H9 (cell line): ENCODE measurements at regions not wholly inside any gene's neighbourhood (a gene's known extent, or its start where the extent isn't known, plus 50 kb on each side); places are given as distances from the start of the nearest gene placed in this dataset.

Experiments
- DNase-seq: peaks from one replicate; pipeline ENCODE4 v3.0.0-alpha.2; 2017
- H2AFZ ChIP-seq: one replicate; pipeline ENCODE4 v1.6.1; 2013; ENCODE audit warnings: mild to moderate bottlenecking, low read length, control low read depth, moderate library complexity
- H2AK5ac ChIP-seq: 2 replicates; pipeline ENCODE4 v1.6.1; 2013; ENCODE audit warnings: low read length, control low read depth, mixed read lengths; ENCODE audit not compliant: insufficient read length
- H2BK120ac ChIP-seq: one replicate; pipeline ENCODE4 v1.6.1; 2013; ENCODE audit warnings: low read depth, mild to moderate bottlenecking, low read length, control low read depth, inconsistent platforms; ENCODE audit not compliant: poor library complexity, severe bottlenecking
- H2BK12ac ChIP-seq: 2 replicates; pipeline ENCODE4 v1.6.1; 2013; ENCODE audit warnings: low read length, control low read depth, mixed read lengths, low read depth; ENCODE audit not compliant: insufficient read length
- H2BK15ac ChIP-seq: 2 replicates; pipeline ENCODE4 v1.6.1; 2013; ENCODE audit warnings: low read depth, low read length, control low read depth
- H2BK20ac ChIP-seq: one replicate; pipeline ENCODE4 v1.6.1; 2013; ENCODE audit warnings: low read depth, mild to moderate bottlenecking, low read length, control low read depth, inconsistent platforms; ENCODE audit not compliant: poor library complexity, severe bottlenecking
- H2BK5ac ChIP-seq: 2 replicates; pipeline ENCODE4 v1.6.1; 2013; ENCODE audit warnings: low read length, control low read depth, mixed read lengths; ENCODE audit not compliant: insufficient read length
- H3K14ac ChIP-seq: 2 replicates; pipeline ENCODE4 v1.6.1; 2013; ENCODE audit warnings: low read length, control low read depth; ENCODE audit not compliant: insufficient read depth
- H3K18ac ChIP-seq: 2 replicates; pipeline ENCODE4 v1.6.1; 2013; ENCODE audit warnings: low read depth, mild to moderate bottlenecking, mixed read lengths, low read length, control low read depth; ENCODE audit not compliant: insufficient read length
- H3K23ac ChIP-seq: 2 replicates; pipeline ENCODE4 v1.6.1; 2013; ENCODE audit warnings: low read length, control low read depth, mixed read lengths, low read depth; ENCODE audit not compliant: insufficient read length
- H3K23me2 ChIP-seq: 2 replicates; pipeline ENCODE4 v1.6.1; 2013; ENCODE audit warnings: low read depth, mild to moderate bottlenecking, mixed read lengths, low read length, control low read depth; ENCODE audit not compliant: insufficient read length, poor library complexity, severe bottlenecking
- H3K27ac ChIP-seq: 2 replicates; pipeline ENCODE4 v1.5.1; 2013; ENCODE audit warnings: low read length, control low read depth, mixed read lengths, low read depth; ENCODE audit not compliant: insufficient read length
- H3K27me3 ChIP-seq: 2 replicates; pipeline ENCODE4 v1.6.1; 2013; ENCODE audit warnings: low read length, control low read depth, inconsistent platforms; ENCODE audit not compliant: insufficient read depth
- H3K4ac ChIP-seq: 2 replicates; pipeline ENCODE4 v1.6.1; 2013; ENCODE audit warnings: low read depth, mild to moderate bottlenecking, control low read depth, inconsistent platforms, low read length, moderate library complexity
- H3K4me1 ChIP-seq: 2 replicates; pipeline ENCODE4 v1.6.1; 2013; ENCODE audit warnings: low read length, control low read depth, inconsistent platforms; ENCODE audit not compliant: insufficient read depth
- H3K4me2 ChIP-seq: 2 replicates; pipeline ENCODE4 v1.6.1; 2013; ENCODE audit warnings: low read length, control low read depth, mixed read lengths; ENCODE audit not compliant: insufficient read length, insufficient read depth
- H3K56ac ChIP-seq: 2 replicates; pipeline ENCODE4 v1.6.1; 2013; ENCODE audit warnings: low read depth, mild to moderate bottlenecking, mixed read lengths, low read length, control low read depth; ENCODE audit not compliant: insufficient read length
- H3K79me1 ChIP-seq: 2 replicates; pipeline ENCODE4 v1.6.1; 2013; ENCODE audit warnings: low read depth, mild to moderate bottlenecking, moderate library complexity, low read length, control low read depth, inconsistent platforms; ENCODE audit not compliant: insufficient read depth, poor library complexity, severe bottlenecking
- H3K79me2 ChIP-seq: 2 replicates; pipeline ENCODE4 v1.6.1; 2013; ENCODE audit warnings: low read length, control low read depth, inconsistent platforms; ENCODE audit not compliant: insufficient read depth
- H3K9ac ChIP-seq: 2 replicates; pipeline ENCODE4 v1.6.1; 2013; ENCODE audit warnings: low read length, control low read depth, mixed read lengths; ENCODE audit not compliant: insufficient read length; ENCODE audit errors: extremely low read depth
- H3K9me3 ChIP-seq: one replicate; pipeline ENCODE4 v1.6.1; 2013; ENCODE audit warnings: low read depth, low read length, inconsistent platforms; ENCODE audit not compliant: control insufficient read depth
- H3T11ph ChIP-seq: one replicate; pipeline ENCODE4 v1.6.1; 2013; ENCODE audit warnings: mild to moderate bottlenecking, low read length, control low read depth, inconsistent platforms
- H4K20me1 ChIP-seq: one replicate; pipeline ENCODE4 v1.6.1; 2013; ENCODE audit not compliant: control insufficient read depth, insufficient read length, insufficient read depth
- H4K5ac ChIP-seq: 2 replicates; pipeline ENCODE4 v1.6.1; 2013; ENCODE audit warnings: low read depth, mild to moderate bottlenecking, mixed read lengths, low read length, control low read depth; ENCODE audit not compliant: insufficient read length
- H4K8ac ChIP-seq: replicated peaks from 2 replicates; pipeline ENCODE4 v1.6.1; 2013; ENCODE audit warnings: low read length, control low read depth, mixed read lengths, low read depth; ENCODE audit not compliant: insufficient read length
- H4K91ac ChIP-seq: 2 replicates; pipeline ENCODE4 v1.6.1; 2013; ENCODE audit warnings: low read depth, mild to moderate bottlenecking, moderate library complexity, mixed read lengths, low read length, control low read depth; ENCODE audit not compliant: insufficient read length
- H3K27ac Mint-ChIP-seq, 3 experiments: 2 replicates in 2 of 3; 3 replicates in 1 of 3; pipeline ENCODE4 v1.8.0; 2020 to 2021; ENCODE audit warnings: mixed read lengths in 3 of 3, mild to moderate bottlenecking in 1 of 3, moderate library complexity in 1 of 3
- H3K27me3 Mint-ChIP-seq: 2 replicates; pipeline ENCODE4 v1.8.0; 2021; ENCODE audit warnings: low read depth, mild to moderate bottlenecking, moderate library complexity, mixed read lengths
- H3K36me3 Mint-ChIP-seq, 3 experiments: 2 replicates in 2 of 3; 3 replicates in 1 of 3; pipeline ENCODE4 v1.8.0; 2020 to 2021; ENCODE audit warnings: low read depth in 3 of 3, mixed read lengths in 3 of 3; ENCODE audit not compliant: insufficient read depth in 1 of 3
- H3K4me1 Mint-ChIP-seq, 2 experiments: 2 replicates each; pipeline ENCODE4 v1.8.0; 2020; ENCODE audit warnings: mixed read lengths in 2 of 2
- H3K4me3 Mint-ChIP-seq, 2 experiments: 2 replicates in 1 of 2; 3 replicates in 1 of 2; pipeline ENCODE4 v1.8.0; 2020 to 2021; ENCODE audit warnings: mild to moderate bottlenecking in 2 of 2, mixed read lengths in 2 of 2, moderate library complexity in 1 of 2
- H3K9me3 Mint-ChIP-seq, 2 experiments: 2 replicates in 1 of 2; 3 replicates in 1 of 2; pipeline ENCODE4 v1.8.0; 2020; ENCODE audit warnings: mild to moderate bottlenecking in 2 of 2, mixed read lengths in 2 of 2, moderate library complexity in 1 of 2
- WGBS: extraction: QIAGEN DNeasy Blood & Tissue Kit; methylation state at CpG from one replicate; pipeline ENCODE4 v1.1.7; 2013; ENCODE audit warnings: missing lambda C conversion rate, low lambda C conversion rate, mixed read lengths; ENCODE audit not compliant: insufficient read length; ENCODE audit errors: extremely low coverage; 5-methylcytosine and 5-hydroxymethylcytosine counted together
- TF ChIP-seq, protein P1 (sequence below): fragments of 200-600 bp; sonication (generic); conservative IDR thresholded peaks from 3 replicates; pipeline ENCODE4 v1.8.0; 2021; ENCODE audit warnings: antibody characterized with exemption, mild to moderate bottlenecking

DNA sequence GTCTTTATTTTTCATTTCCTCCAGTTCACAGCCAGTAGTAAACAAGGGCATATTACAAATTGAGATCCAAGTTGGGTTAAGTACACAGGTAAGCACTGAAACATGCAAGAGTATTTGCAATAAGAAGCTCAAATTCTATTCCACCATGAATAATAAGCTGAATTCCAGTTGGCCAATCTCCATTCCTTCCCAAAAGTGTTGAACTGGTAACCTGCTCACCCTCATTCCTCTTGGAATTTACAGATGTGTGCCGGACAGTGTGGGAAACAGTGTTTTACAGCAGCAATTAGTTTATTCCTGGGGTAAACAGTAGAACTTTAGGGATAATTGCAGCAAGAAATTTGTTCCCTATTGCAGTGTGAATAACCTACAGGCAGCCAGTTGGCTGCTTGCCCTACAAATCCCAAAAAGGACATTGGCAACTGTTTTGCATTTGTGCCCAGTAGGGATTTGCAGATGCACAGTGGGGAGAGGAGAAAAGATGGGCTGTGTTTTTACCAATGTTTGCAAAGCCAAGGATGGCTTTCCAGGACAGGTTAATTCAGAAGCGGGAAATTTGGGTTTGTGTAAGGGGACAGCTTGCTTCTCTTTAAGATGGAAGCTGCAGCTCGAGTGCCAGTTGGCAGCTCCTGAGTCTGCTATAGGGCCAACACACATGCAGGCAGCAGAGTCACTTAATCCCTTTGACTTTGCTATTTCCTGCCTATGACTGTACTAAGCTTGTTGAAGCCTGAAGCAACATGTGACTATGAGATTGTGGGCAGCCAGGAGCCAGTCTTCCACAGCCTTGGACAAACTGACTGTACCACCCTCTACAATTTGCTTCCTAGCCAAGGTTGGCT lies 318.9 kb downstream of the MAP2K6 start:
- H3K27me3 ChIP-seq: no peaks in the 10 kb centered on the region
- H3K4me1 ChIP-seq: no peaks in the 10 kb centered on the region
- H4K8ac ChIP-seq: no peak overlapping the region
- H3K4me2 ChIP-seq: no peak overlapping the region
- H3K23me2 ChIP-seq: no peaks in the 10 kb centered on the region
- no peak overlapping the region for H4K5ac ChIP-seq
- no peak overlapping the region for H2BK5ac ChIP-seq
- H3K27me3 Mint-ChIP-seq: no peaks in the 10 kb centered on the region; the same call in 1 of the 2 replicates
- H3K9me3 ChIP-seq: no peaks in the 10 kb centered on the region
- H3K36me3 Mint-ChIP-seq: no peaks in the 10 kb centered on the region
- H2AK5ac ChIP-seq: no peak overlapping the region
- no peak overlapping the region for H4K91ac ChIP-seq
- no peak overlapping the region for H3K27ac ChIP-seq
- H2AFZ ChIP-seq: no peak overlapping the region
- H3K27ac Mint-ChIP-seq: 0 out of 7 replicates have a peak overlapping the region, but pooled peaks of 1 of the 3 experiments have one; percentile 68
- TF ChIP-seq, protein P1, sequence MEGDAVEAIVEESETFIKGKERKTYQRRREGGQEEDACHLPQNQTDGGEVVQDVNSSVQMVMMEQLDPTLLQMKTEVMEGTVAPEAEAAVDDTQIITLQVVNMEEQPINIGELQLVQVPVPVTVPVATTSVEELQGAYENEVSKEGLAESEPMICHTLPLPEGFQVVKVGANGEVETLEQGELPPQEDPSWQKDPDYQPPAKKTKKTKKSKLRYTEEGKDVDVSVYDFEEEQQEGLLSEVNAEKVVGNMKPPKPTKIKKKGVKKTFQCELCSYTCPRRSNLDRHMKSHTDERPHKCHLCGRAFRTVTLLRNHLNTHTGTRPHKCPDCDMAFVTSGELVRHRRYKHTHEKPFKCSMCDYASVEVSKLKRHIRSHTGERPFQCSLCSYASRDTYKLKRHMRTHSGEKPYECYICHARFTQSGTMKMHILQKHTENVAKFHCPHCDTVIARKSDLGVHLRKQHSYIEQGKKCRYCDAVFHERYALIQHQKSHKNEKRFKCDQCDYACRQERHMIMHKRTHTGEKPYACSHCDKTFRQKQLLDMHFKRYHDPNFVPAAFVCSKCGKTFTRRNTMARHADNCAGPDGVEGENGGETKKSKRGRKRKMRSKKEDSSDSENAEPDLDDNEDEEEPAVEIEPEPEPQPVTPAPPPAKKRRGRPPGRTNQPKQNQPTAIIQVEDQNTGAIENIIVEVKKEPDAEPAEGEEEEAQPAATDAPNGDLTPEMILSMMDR: no peak
- WGBS: no CpG with 5 or more reads among the region's 3 CpGs
- H3K14ac ChIP-seq: no peak overlapping the region
- no peak overlapping the region for H3K9ac ChIP-seq
- no peak overlapping the region for H2BK12ac ChIP-seq
- no peak overlapping the region for H3K4ac ChIP-seq
- H3K4me1 Mint-ChIP-seq: peaks cover 2 to 3% of the 10 kb centered on the region in 2 experiments; a peak in 2 of 4 replicates
- no peak overlapping the region for H2BK20ac ChIP-seq
- no peak overlapping the region for H3K18ac ChIP-seq
- no peaks in the 10 kb centered on the region for H4K20me1 ChIP-seq
- H3K23ac ChIP-seq: no peak overlapping the region
- no peak overlapping the region for H3K56ac ChIP-seq
- no peak overlapping the region for H3T11ph ChIP-seq
- H3K9me3 Mint-ChIP-seq: peaks cover 0 to 6% of the 10 kb centered on the region in 2 experiments; a peak in 3 of 5 replicates
- no peak overlapping the region for H3K4me3 Mint-ChIP-seq
- no peak overlapping the region for H2BK120ac ChIP-seq
- no peak overlapping the region for H2BK15ac ChIP-seq
- H3K79me2 ChIP-seq: no peaks in the 10 kb centered on the region
- DNase-seq: no peak
- H3K79me1 ChIP-seq: no peaks in the 10 kb centered on the region
